Activated B cell treated with CpG ODN at 0.5 μM for 24 hours (primary cell): ENCODE measurements at regions not wholly inside any gene's neighbourhood (a gene's known extent, or its start where the extent isn't known, plus 50 kb on each side); places are given as distances from the start of the nearest gene placed in this dataset.

Experiments used
- ATAC-seq: fragments of 200-7000 bp; cut with Tn5 transposase; one replicate; pipeline ENCODE4 v1.10.0; 2021; ENCODE audit warnings: low read depth, mild to moderate bottlenecking, moderate library complexity
- CTCF ChIA-PET: fragments of 350-600 bp; sonication (Branson Sonifier 250); formaldehyde crosslinking; loops from one replicate; lab custom pipeline; 2021; ENCODE audit warnings: antibody characterized with exemption; lab: Charles Lee
- POLR2A ChIA-PET: fragments of 350-600 bp; sonication (Branson Sonifier 250); formaldehyde crosslinking; loops from one replicate; lab custom pipeline; 2021; ENCODE audit warnings: antibody characterized with exemption; lab: Charles Lee
- DNase-seq: peaks from one replicate; pipeline ENCODE4 v3.0.0; 2022
- H3K27ac Mint-ChIP-seq: one replicate; pipeline ENCODE4 v1.8.0; 2020; ENCODE audit warnings: mixed read lengths
- H3K27me3 Mint-ChIP-seq: one replicate; pipeline ENCODE4 v1.8.0; 2021; ENCODE audit warnings: mixed read lengths
- H3K36me3 Mint-ChIP-seq: one replicate; pipeline ENCODE4 v1.8.0; 2021; ENCODE audit warnings: low read depth, mixed read lengths
- H3K4me1 Mint-ChIP-seq: one replicate; pipeline ENCODE4 v1.8.0; 2021; ENCODE audit warnings: mixed read lengths
- H3K4me3 Mint-ChIP-seq: one replicate; pipeline ENCODE4 v1.8.0; 2020; ENCODE audit warnings: mild to moderate bottlenecking, mixed read lengths
- H3K9me3 Mint-ChIP-seq: one replicate; pipeline ENCODE4 v1.8.0; 2020; ENCODE audit warnings: mixed read lengths
- CTCF ChIP-seq: fragments of 200-600 bp; IDR thresholded peaks from one replicate; pipeline ENCODE4 v1.8.0; 2022; ENCODE audit warnings: antibody characterized with exemption, mild to moderate bottlenecking
- intact Hi-C: fragments of 100-400 bp; cut with micrococcal nuclease; formaldehyde crosslinking; loops from one replicate; pipeline ENCODE4 v1.15.1; 2024

- ATAC-seq: no peak
- no peak for TF ChIP-seq CTCF
Observed at GRCh38 chr7:3200504-3200903, 100.5 kb upstream of the SDK1 start.

GRCh38 chr7:3201306-3201705 lies 99.7 kb upstream of the SDK1 start:
- Mint-ChIP-seq H3K9me3 (no peaks in the 10 kb centered on the region), H3K4me1 (peaks cover 4% of the 10 kb centered on the region), H3K27ac (no peak overlapping the region), H3K27me3 (peaks cover 2% of the 10 kb centered on the region), H3K36me3 (no peaks in the 10 kb centered on the region), H3K4me3 (no peak overlapping the region)
- DNase-seq (no peak), ATAC-seq (no peak)
- ChIA-PET CTCF (no interaction called here), POLR2A (interaction anchor here (0.6 kb wide), 1 partner anchor 300 kb away, joined by 3 read pairs; no protein-coding TSS in a partner anchor)
- intact Hi-C loops: no loop called here
- no peak for TF ChIP-seq CTCF

More at GRCh38 chr7:3200504-3200903, 100.5 kb upstream of the SDK1 start:
- Mint-ChIP-seq H3K4me1 (peaks cover 4% of the 10 kb centered on the region), H3K4me3 (no peak overlapping the region), H3K36me3 (no peaks in the 10 kb centered on the region), H3K27me3 (peaks cover 2% of the 10 kb centered on the region), H3K27ac (no peak overlapping the region), H3K9me3 (no peaks in the 10 kb centered on the region)
- ChIA-PET CTCF (no interaction called here), POLR2A (no interaction called here)
- DNase-seq: no peak
- intact Hi-C loops: loop anchor here (1.0 kb wide), 2 partner anchors 313 to 335 kb away; no protein-coding TSS in a partner anchor

GRCh38 chr7:3201937-3202710 lies 98.9 kb upstream of the SDK1 start:
- Mint-ChIP-seq H3K4me1 (peaks cover 4% of the 10 kb centered on the region), H3K36me3 (no peaks in the 10 kb centered on the region), H3K27me3 (peaks cover 2% of the 10 kb centered on the region), H3K4me3 (no peak overlapping the region), H3K27ac (no peak overlapping the region), H3K9me3 (no peaks in the 10 kb centered on the region)
- CTCF ChIA-PET: no interaction called here
- POLR2A ChIA-PET: no interaction called here
- ATAC-seq (no peak), DNase-seq (no peak)
- intact Hi-C loops: no loop called here
- TF ChIP-seq CTCF: no peak

GRCh38 chr7:3204526-3204925 lies 96.5 kb upstream of the SDK1 start:
- Mint-ChIP-seq H3K27me3 (no peaks in the 10 kb centered on the region), H3K9me3 (no peaks in the 10 kb centered on the region), H3K4me3 (no peak overlapping the region), H3K27ac (no peak overlapping the region), H3K4me1 (peaks cover 4% of the 10 kb centered on the region), H3K36me3 (no peaks in the 10 kb centered on the region)
- ChIA-PET CTCF (no interaction called here), POLR2A (no interaction called here)
- ATAC-seq (no peak), DNase-seq (no peak)
- TF ChIP-seq CTCF: no peak
- intact Hi-C loops: no loop called here

GRCh38 chr7:3206101-3206500 lies 95.0 kb upstream of the SDK1 start:
- POLR2A ChIA-PET: no interaction called here

More at GRCh38 chr7:3206101-3206500, 95.0 kb upstream of the SDK1 start:
- DNase-seq (no peak), ATAC-seq (no peak)
- intact Hi-C loops: no loop called here
- no peaks in the 10 kb centered on the region for H3K27me3 Mint-ChIP-seq
- H3K9me3 Mint-ChIP-seq: no peaks in the 10 kb centered on the region
- TF ChIP-seq CTCF: no peak
- H3K27ac Mint-ChIP-seq: no peak overlapping the region
- no peaks in the 10 kb centered on the region for H3K36me3 Mint-ChIP-seq
- no peak overlapping the region for H3K4me3 Mint-ChIP-seq
- CTCF ChIA-PET: no interaction called here
- H3K4me1 Mint-ChIP-seq: peaks cover 4% of the 10 kb centered on the region
